Astrocyte (in vitro differentiated cells and primary cell): ENCODE measurements at regions not wholly inside any gene's neighbourhood (a gene's known extent, or its start where the extent isn't known, plus 50 kb on each side); places are given as distances from the start of the nearest gene placed in this dataset.
"Not testable (repeated sequence)": the region's sequence is repeated elsewhere in the genome, so short reads cannot be mapped to it uniquely, and the experiment has no call there.

Source experiments
- DNase-seq: peaks from one replicate; pipeline ENCODE4 v3.0.0-alpha.2; 2010; ENCODE audit warnings: low read depth
- FAIRE-seq: peaks from 2 replicates; lab custom pipeline; 2011; peaks lifted over from hg19 to GRCh38; lab: Jason Lieb, UNC
- H2AFZ ChIP-seq: 2 replicates; pipeline ENCODE4 v1.6.0; 2012; ENCODE audit warnings: low read depth, low read length, inconsistent platforms
- H3K27ac ChIP-seq: 2 replicates; pipeline ENCODE4 v1.5.1; 2011; ENCODE audit warnings: low read depth, low read length, inconsistent platforms
- H3K27me3 ChIP-seq: 2 replicates; pipeline ENCODE4 v1.6.0; 2011; ENCODE audit warnings: low read length, inconsistent platforms; ENCODE audit not compliant: insufficient read depth
- H3K36me3 ChIP-seq: 2 replicates; pipeline ENCODE4 v1.5.1; 2011; ENCODE audit warnings: low read length, inconsistent platforms; ENCODE audit not compliant: insufficient read depth
- H3K4me1 ChIP-seq: 2 replicates; pipeline ENCODE4 v1.5.1; 2011; ENCODE audit warnings: low read length, inconsistent platforms; ENCODE audit not compliant: insufficient read depth
- H3K4me2 ChIP-seq: 2 replicates; pipeline ENCODE4 v1.6.0; 2012; ENCODE audit warnings: low read length, inconsistent platforms
- H3K4me3 ChIP-seq: 2 replicates; pipeline ENCODE4 v1.5.1; 2011; ENCODE audit warnings: low read depth, mild to moderate bottlenecking, low read length, inconsistent platforms; ENCODE audit not compliant: insufficient read depth
- H3K79me2 ChIP-seq: 2 replicates; pipeline ENCODE4 v1.6.0; 2012; ENCODE audit warnings: mild to moderate bottlenecking, low read length, inconsistent platforms; ENCODE audit not compliant: insufficient read depth
- H3K9ac ChIP-seq: 2 replicates; pipeline ENCODE4 v1.6.0; 2012; ENCODE audit warnings: mild to moderate bottlenecking, low read length, inconsistent platforms
- H3K9me3 ChIP-seq: 2 replicates; pipeline ENCODE4 v1.5.1; 2012; ENCODE audit warnings: low read depth, mild to moderate bottlenecking, low read length, inconsistent platforms; ENCODE audit not compliant: insufficient read depth
- H4K20me1 ChIP-seq: 2 replicates; pipeline ENCODE4 v1.6.0; 2012; ENCODE audit warnings: low read length, inconsistent platforms; ENCODE audit not compliant: insufficient read depth
- H3K27ac Mint-ChIP-seq: one replicate; pipeline ENCODE4 v1.8.0; 2021; ENCODE audit warnings: mild to moderate bottlenecking, mixed read lengths; ENCODE audit not compliant: unreplicated experiment
- H3K27me3 Mint-ChIP-seq: one replicate; pipeline ENCODE4 v1.8.0; 2021; ENCODE audit warnings: low read depth, mixed read lengths; ENCODE audit not compliant: unreplicated experiment
- H3K36me3 Mint-ChIP-seq: one replicate; pipeline ENCODE4 v1.8.0; 2021; ENCODE audit warnings: low read depth, mixed read lengths; ENCODE audit not compliant: unreplicated experiment
- H3K4me1 Mint-ChIP-seq: one replicate; pipeline ENCODE4 v1.8.0; 2021; ENCODE audit warnings: low read depth, mixed read lengths; ENCODE audit not compliant: unreplicated experiment
- H3K4me3 Mint-ChIP-seq: one replicate; pipeline ENCODE4 v1.8.0; 2021; ENCODE audit warnings: mild to moderate bottlenecking, moderate library complexity, mixed read lengths; ENCODE audit not compliant: unreplicated experiment
- H3K9me3 Mint-ChIP-seq: one replicate; pipeline ENCODE4 v1.8.0; 2021; ENCODE audit warnings: mild to moderate bottlenecking, mixed read lengths; ENCODE audit not compliant: unreplicated experiment
- CTCF ChIP-seq: IDR thresholded peaks from 2 replicates; pipeline ENCODE4 v1.5.1; 2011; ENCODE audit warnings: low read depth, mild to moderate bottlenecking, inconsistent platforms, low read length, moderate library complexity; ENCODE audit not compliant: insufficient read depth
- EZH2 ChIP-seq: IDR thresholded peaks from 2 replicates; pipeline ENCODE4 v1.6.1; 2012; ENCODE audit warnings: mild to moderate bottlenecking, low read length, inconsistent platforms; ENCODE audit not compliant: insufficient read depth

- Histone ChIP-seq H3K27ac (no peak overlapping the region), H3K4me3 (no peak overlapping the region), H3K36me3 (no peaks in the 10 kb centered on the region), H3K27me3 (no peaks in the 10 kb centered on the region), H3K79me2 (no peaks in the 10 kb centered on the region), H3K4me1 (no peaks in the 10 kb centered on the region), H3K4me2 (no peak overlapping the region), H3K9ac (no peak overlapping the region), H4K20me1 (no peaks in the 10 kb centered on the region), H3K9me3 (no peaks in the 10 kb centered on the region), H2AFZ (no peak overlapping the region)
- no peaks in the 10 kb centered on the region for H3K4me1 Mint-ChIP-seq
- H3K9me3 Mint-ChIP-seq, result no peaks in the 10 kb centered on the region
- FAIRE-seq, result no peak
- no peak overlapping the region for H3K27ac Mint-ChIP-seq
- H3K27me3 Mint-ChIP-seq, result no peaks in the 10 kb centered on the region
- no peak for TF ChIP-seq EZH2
- TF ChIP-seq CTCF, result no peak
- H3K36me3 Mint-ChIP-seq, result no peaks in the 10 kb centered on the region
- no peak overlapping the region for H3K4me3 Mint-ChIP-seq
- no peak for DNase-seq
Measured at GRCh38 chrX:34839451-34839850, 103.1 kb upstream of the FAM47B start.

- peak; percentile 76 for FAIRE-seq
- not testable (repeated sequence) for H4K20me1 ChIP-seq, H3K36me3 ChIP-seq
Measured at GRCh38 chrX:34841205-34841604, 101.4 kb upstream of the FAM47B start.

GRCh38 chrX:34848281-34848680 is 94.3 kb upstream of the FAM47B start:
- Histone ChIP-seq H2AFZ (no peak overlapping the region), H3K9ac (no peak overlapping the region), H3K36me3 (no peaks in the 10 kb centered on the region), H4K20me1 (no peaks in the 10 kb centered on the region), H3K27me3 (no peaks in the 10 kb centered on the region), H3K4me2 (no peak overlapping the region), H3K9me3 (no peaks in the 10 kb centered on the region), H3K4me1 (no peaks in the 10 kb centered on the region), H3K4me3 (no peak overlapping the region), H3K27ac (no peak overlapping the region), H3K79me2 (no peaks in the 10 kb centered on the region)
- H3K4me1 Mint-ChIP-seq, result no peaks in the 10 kb centered on the region
- DNase-seq, result peak; percentile 5
- H3K9me3 Mint-ChIP-seq, result no peaks in the 10 kb centered on the region
- FAIRE-seq, result peak; percentile 92
- H3K4me3 Mint-ChIP-seq, result no peak overlapping the region
- no peaks in the 10 kb centered on the region for H3K27me3 Mint-ChIP-seq
- no peak overlapping the region for H3K27ac Mint-ChIP-seq
- no peak for TF ChIP-seq CTCF
- no peak for TF ChIP-seq EZH2
- H3K36me3 Mint-ChIP-seq, result no peaks in the 10 kb centered on the region

More at GRCh38 chrX:34841205-34841604, 101.4 kb upstream of the FAM47B start:
- not testable (repeated sequence) for H3K9ac ChIP-seq, H3K4me1 ChIP-seq, H3K9me3 Mint-ChIP-seq, H3K4me1 Mint-ChIP-seq, H3K27ac Mint-ChIP-seq, H3K4me3 Mint-ChIP-seq, H3K4me2 ChIP-seq, H2AFZ ChIP-seq, H3K36me3 Mint-ChIP-seq, H3K4me3 ChIP-seq, H3K79me2 ChIP-seq, H3K27ac ChIP-seq, H3K9me3 ChIP-seq, DNase-seq, H3K27me3 ChIP-seq, H3K27me3 Mint-ChIP-seq
